DOHH2 (cell line): ENCODE measurements at regions not wholly inside any gene's neighbourhood (a gene's known extent, or its start where the extent isn't known, plus 50 kb on each side); places are given as distances from the start of the nearest gene placed in this dataset.

Experiments used
- H3F3A ChIP-seq: fragments of 200-600 bp; sonication (generic), shearing (Covaris generic); 2 replicates; pipeline ENCODE4 v1.6.0; 2016; ENCODE audit warnings: antibody characterized with exemption, mild to moderate bottlenecking; ENCODE audit not compliant: control insufficient read depth, insufficient read depth
- H3K27ac ChIP-seq: fragments of 200-600 bp; sonication (generic); 2 replicates; pipeline ENCODE4 v1.5.1; 2014; ENCODE audit warnings: low read depth, mild to moderate bottlenecking, low read length, moderate library complexity
- H3K27me3 ChIP-seq: fragments of 200-600 bp; sonication (generic); 2 replicates; pipeline ENCODE4 v1.6.1; 2014; ENCODE audit warnings: mild to moderate bottlenecking, low read length, mixed read lengths; ENCODE audit not compliant: control insufficient read depth
- H3K36me3 ChIP-seq: fragments of 200-600 bp; sonication (generic); 2 replicates; pipeline ENCODE4 v1.6.1; 2014; ENCODE audit warnings: mild to moderate bottlenecking, low read length, moderate library complexity, mixed read lengths; ENCODE audit not compliant: control insufficient read depth
- H3K4me1 ChIP-seq: fragments of 200-600 bp; sonication (generic); 2 replicates; pipeline ENCODE4 v1.6.1; 2014; ENCODE audit warnings: mild to moderate bottlenecking, low read length, mixed read lengths; ENCODE audit not compliant: control insufficient read depth
- H3K4me2 ChIP-seq: fragments of 200-600 bp; sonication (generic); 2 replicates; pipeline ENCODE4 v1.6.0; 2014; ENCODE audit warnings: mild to moderate bottlenecking, low read length, moderate library complexity
- H3K4me3 ChIP-seq: fragments of 200-600 bp; sonication (generic); 2 replicates; pipeline ENCODE4 v1.5.1; 2014; ENCODE audit warnings: mild to moderate bottlenecking, low read length, mixed read lengths
- H3K79me2 ChIP-seq: fragments of 200-600 bp; sonication (generic); 2 replicates; pipeline ENCODE4 v1.6.1; 2014; ENCODE audit warnings: mild to moderate bottlenecking, low read length, mixed read lengths; ENCODE audit not compliant: control insufficient read depth
- H3K9me2 ChIP-seq: fragments of 200-600 bp; sonication (generic); replicated peaks from 2 replicates; pipeline ENCODE4 v1.6.1; 2014; ENCODE audit warnings: mild to moderate bottlenecking, low read length, mixed read lengths; ENCODE audit not compliant: control insufficient read depth
- H3K9me3 ChIP-seq: fragments of 200-600 bp; sonication (generic); 2 replicates; pipeline ENCODE4 v1.6.1; 2014; ENCODE audit warnings: antibody characterized with exemption, low read length, mixed read lengths; ENCODE audit not compliant: control insufficient read depth, insufficient read depth
- H4K20me1 ChIP-seq: fragments of 200-600 bp; sonication (generic); 2 replicates; pipeline ENCODE4 v1.6.0; 2014; ENCODE audit warnings: low read depth, mild to moderate bottlenecking, antibody characterized with exemption, low read length, moderate library complexity; ENCODE audit not compliant: control insufficient read depth, insufficient read depth
- CTCF ChIP-seq: fragments of 200-600 bp; sonication (generic); IDR thresholded peaks from one replicate; pipeline ENCODE4 v1.5.1; 2014; ENCODE audit warnings: antibody characterized with exemption, mild to moderate bottlenecking, low read depth, low read length; ENCODE audit not compliant: poor library complexity, severe bottlenecking
- EZH2phosphoT487 ChIP-seq: fragments of 200-600 bp; sonication (generic); IDR thresholded peaks from 2 replicates; pipeline ENCODE4 v1.6.1; 2017; ENCODE audit warnings: borderline replicate concordance, mild to moderate bottlenecking, antibody characterized with exemption, low read length, moderate library complexity, mixed read lengths

- no peak overlapping the region for H3K4me3 ChIP-seq
- no peak overlapping the region for H3K4me2 ChIP-seq
- no peaks in the 10 kb centered on the region for H3F3A ChIP-seq
- no peaks in the 10 kb centered on the region for H3K36me3 ChIP-seq
- no peaks in the 10 kb centered on the region for H3K4me1 ChIP-seq
- no peaks in the 10 kb centered on the region; the same call in 1 of the 2 replicates for H3K27me3 ChIP-seq
- no peaks in the 10 kb centered on the region for H3K79me2 ChIP-seq
- H4K20me1 ChIP-seq = no peaks in the 10 kb centered on the region
- no peaks in the 10 kb centered on the region for H3K9me2 ChIP-seq
- no peaks in the 10 kb centered on the region for H3K9me3 ChIP-seq
- TF ChIP-seq EZH2phosphoT487 (no peak), CTCF (no peak)
- H3K27ac ChIP-seq = no peak overlapping the region
Measured at GRCh38 chr6:149194820-149195558, 122.5 kb upstream of the TAB2 start.

- H4K20me1 ChIP-seq = no peaks in the 10 kb centered on the region
- no peaks in the 10 kb centered on the region for H3K4me1 ChIP-seq
- no peaks in the 10 kb centered on the region for H3K9me3 ChIP-seq
- no peaks in the 10 kb centered on the region for H3K36me3 ChIP-seq
- H3K4me2 ChIP-seq = no peak overlapping the region
- no peaks in the 10 kb centered on the region for H3K9me2 ChIP-seq
- H3F3A ChIP-seq = no peaks in the 10 kb centered on the region
- no peaks in the 10 kb centered on the region for H3K79me2 ChIP-seq
- no peak overlapping the region for H3K27ac ChIP-seq
- no peak for TF ChIP-seq EZH2phosphoT487
- no peaks in the 10 kb centered on the region; the same call in 1 of the 2 replicates for H3K27me3 ChIP-seq
- no peak overlapping the region for H3K4me3 ChIP-seq
Measured at GRCh38 chr6:149196091-149196490, 121.4 kb upstream of the TAB2 start.

- H3K27ac ChIP-seq = no peak overlapping the region
- H3K4me1 ChIP-seq = no peaks in the 10 kb centered on the region
- TF ChIP-seq CTCF = no peak
- no peaks in the 10 kb centered on the region for H3F3A ChIP-seq
- no peaks in the 10 kb centered on the region for H4K20me1 ChIP-seq
- H3K9me2 ChIP-seq = no peaks in the 10 kb centered on the region
- H3K36me3 ChIP-seq = no peaks in the 10 kb centered on the region
- H3K79me2 ChIP-seq = no peaks in the 10 kb centered on the region
- no peaks in the 10 kb centered on the region for H3K9me3 ChIP-seq
- peaks cover 4% of the 10 kb centered on the region; the same call in 1 of the 2 replicates for H3K27me3 ChIP-seq
- H3K4me2 ChIP-seq = no peak overlapping the region
- H3K4me3 ChIP-seq = no peak overlapping the region
Measured at GRCh38 chr6:149197482-149197881, 120.0 kb upstream of the TAB2 start.

- Histone ChIP-seq H4K20me1 (no peaks in the 10 kb centered on the region), H3F3A (no peaks in the 10 kb centered on the region), H3K36me3 (no peaks in the 10 kb centered on the region), H3K27me3 (peaks cover 4% of the 10 kb centered on the region; the same call in 1 of the 2 replicates), H3K27ac (no peak overlapping the region), H3K9me2 (no peaks in the 10 kb centered on the region), H3K79me2 (no peaks in the 10 kb centered on the region), H3K4me1 (no peaks in the 10 kb centered on the region), H3K4me2 (no peak overlapping the region), H3K4me3 (no peak overlapping the region), H3K9me3 (no peaks in the 10 kb centered on the region)
- TF ChIP-seq EZH2phosphoT487 (no peak), CTCF (no peak)
Measured at GRCh38 chr6:149198265-149198664, 119.2 kb upstream of the TAB2 start.
